LNCaP clone FGC (cell line): ENCODE measurements at regions not wholly inside any gene's neighbourhood (a gene's known extent, or its start where the extent isn't known, plus 50 kb on each side); places are given as distances from the start of the nearest gene placed in this dataset.

Experiments used
- DNase-seq: peaks from one replicate; pipeline ENCODE4 v3.0.0-alpha.2; 2011; ENCODE audit warnings: low read depth
- H3K4me3 ChIP-seq: 2 replicates; pipeline ENCODE4 v1.5.1; 2011; ENCODE audit warnings: mild to moderate bottlenecking, low read depth, low read length, control low read depth
- CTCF ChIP-seq: IDR thresholded peaks from 2 replicates; pipeline ENCODE4 v1.5.1; 2012; ENCODE audit warnings: mild to moderate bottlenecking; ENCODE audit not compliant: control insufficient read depth, insufficient read depth; ENCODE audit errors: extremely low read depth

GRCh38 chr2:240235811-240236210 lies 95.4 kb upstream of the OTOS start:
- DNase-seq, result no peak
- no peak overlapping the region for H3K4me3 ChIP-seq
- no peak for TF ChIP-seq CTCF

- no peak for DNase-seq
- no peak for TF ChIP-seq CTCF
- H3K4me3 ChIP-seq, result no peak overlapping the region
These were observed 96.0 kb upstream of the OTOS start for GRCh38 chr2:240236217-240237111.

- TF ChIP-seq CTCF, result no peak
- no peak overlapping the region for H3K4me3 ChIP-seq
- DNase-seq, result peak; percentile 27
These were observed 97.2 kb upstream of the OTOS start for GRCh38 chr2:240237609-240238174.

- no peak for TF ChIP-seq CTCF
- no peak overlapping the region for H3K4me3 ChIP-seq
- no peak for DNase-seq
These were observed 97.7 kb upstream of the OTOS start for GRCh38 chr2:240238201-240238600.

GRCh38 chr2:240238786-240239185 lies 98.3 kb upstream of the OTOS start:
- no peak for DNase-seq
- no peak overlapping the region for H3K4me3 ChIP-seq
- TF ChIP-seq CTCF, result no peak

- H3K4me3 ChIP-seq, result no peak overlapping the region
- TF ChIP-seq CTCF, result no peak
- DNase-seq, result no peak
These were observed 98.9 kb upstream of the OTOS start for GRCh38 chr2:240239325-240239724.
